DND-41 (cell line): ENCODE measurements at regions not wholly inside any gene's neighbourhood (a gene's known extent, or its start where the extent isn't known, plus 50 kb on each side); places are given as distances from the start of the nearest gene placed in this dataset.

Experiments used
- ATAC-seq: fragments of 200-7000 bp; cut with Tn5 transposase; 3 replicates; pipeline ENCODE4 v1.9.1; 2021; ENCODE audit warnings: low read depth; ENCODE audit not compliant: insufficient read depth
- DNase-seq: peaks from one replicate; pipeline ENCODE4 v3.0.0-alpha.2; 2020
- H2AFZ ChIP-seq: 2 replicates; pipeline ENCODE4 v1.6.0; 2012; ENCODE audit warnings: low read depth, low read length
- H3K27ac ChIP-seq: 2 replicates; pipeline ENCODE4 v1.5.1; 2012; ENCODE audit warnings: low read length, inconsistent platforms
- H3K27me3 ChIP-seq: fragments of 200-600 bp; sonication (generic); 2 replicates; pipeline ENCODE4 v1.6.0; 2012; ENCODE audit warnings: low read length, mild to moderate bottlenecking, inconsistent platforms; ENCODE audit not compliant: insufficient read depth, poor library complexity
- H3K36me3 ChIP-seq: 2 replicates; pipeline ENCODE4 v1.5.1; 2012; ENCODE audit warnings: low read length, inconsistent platforms; ENCODE audit not compliant: insufficient read depth
- H3K4me1 ChIP-seq: 2 replicates; pipeline ENCODE4 v1.5.1; 2012; ENCODE audit warnings: mild to moderate bottlenecking, low read length; ENCODE audit not compliant: insufficient read depth
- H3K4me2 ChIP-seq: 2 replicates; pipeline ENCODE4 v1.6.0; 2012; ENCODE audit warnings: mild to moderate bottlenecking, moderate library complexity, low read length, inconsistent platforms; ENCODE audit not compliant: insufficient read depth
- H3K4me3 ChIP-seq, 2 experiments: fragments of 200-600 bp in 1 of 2; shearing (Covaris generic) in 1 of 2; 2 replicates each; pipeline ENCODE4 v1.5.1; 2012 to 2016; ENCODE audit warnings: inconsistent platforms in 2 of 2, low read length in 2 of 2, mild to moderate bottlenecking in 2 of 2, low read depth in 1 of 2, moderate library complexity in 1 of 2
- H3K79me2 ChIP-seq: 2 replicates; pipeline ENCODE4 v1.6.0; 2012; ENCODE audit warnings: low read length, inconsistent platforms; ENCODE audit not compliant: insufficient read depth
- H3K9ac ChIP-seq: 2 replicates; pipeline ENCODE4 v1.6.0; 2012; ENCODE audit warnings: low read depth, mild to moderate bottlenecking, inconsistent platforms, low read length, moderate library complexity
- H3K9me3 ChIP-seq: 2 replicates; pipeline ENCODE4 v1.5.1; 2012; ENCODE audit warnings: low read length, moderate library complexity, mild to moderate bottlenecking, inconsistent platforms; ENCODE audit not compliant: insufficient read depth, severe bottlenecking
- H4K20me1 ChIP-seq: 2 replicates; pipeline ENCODE4 v1.6.0; 2012; ENCODE audit warnings: low read length; ENCODE audit not compliant: insufficient read depth
- CTCF ChIP-seq: IDR thresholded peaks from 2 replicates; pipeline ENCODE4 v1.5.1; 2012; ENCODE audit warnings: borderline replicate concordance, low read length, moderate library complexity, mild to moderate bottlenecking; ENCODE audit not compliant: poor library complexity, severe bottlenecking; ENCODE audit errors: extremely low read depth
- EZH2 ChIP-seq: IDR thresholded peaks from 3 replicates; pipeline ENCODE4 v1.6.1; 2012; ENCODE audit warnings: borderline replicate concordance, low read depth, mild to moderate bottlenecking, moderate library complexity, low read length, inconsistent platforms; ENCODE audit not compliant: severe bottlenecking

- H3K4me1 ChIP-seq = no peaks in the 10 kb centered on the region
- TF ChIP-seq EZH2 (no peak), CTCF (no peak)
- H3K9me3 ChIP-seq = peaks cover 4% of the 10 kb centered on the region
- no peaks in the 10 kb centered on the region for H3K36me3 ChIP-seq
- H3K27me3 ChIP-seq = no peaks in the 10 kb centered on the region
- H3K4me3 ChIP-seq = no peak overlapping the region
- no peak overlapping the region for H3K9ac ChIP-seq
- ATAC-seq (no peak), DNase-seq (no peak)
- H3K4me2 ChIP-seq = no peak overlapping the region
- H4K20me1 ChIP-seq = no peaks in the 10 kb centered on the region
- no peak overlapping the region for H3K27ac ChIP-seq
- H2AFZ ChIP-seq = no peak overlapping the region
- no peaks in the 10 kb centered on the region for H3K79me2 ChIP-seq
These were observed 178.8 kb upstream of the CDH10 start for GRCh38 chr5:24823625-24824024.

DNA sequence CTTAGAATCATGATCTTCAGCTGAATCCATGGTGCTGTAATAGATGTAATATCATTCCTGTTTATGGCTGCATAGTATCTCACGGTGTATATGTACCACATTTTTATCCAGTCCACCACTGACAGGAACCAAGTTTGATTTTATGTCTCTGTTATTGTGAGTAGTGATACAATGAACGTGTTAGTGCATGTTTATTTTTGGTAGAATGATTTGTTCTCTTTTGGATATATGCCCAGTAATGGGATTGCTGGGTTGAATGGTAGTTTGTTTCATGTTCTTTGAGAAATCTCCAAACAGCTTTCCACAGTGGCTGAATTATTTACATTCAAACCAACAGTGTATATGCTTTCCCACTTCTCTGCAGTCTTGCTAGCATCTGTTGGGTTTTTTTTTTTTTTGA lies 175.1 kb upstream of the CDH10 start:
- no peak overlapping the region for H2AFZ ChIP-seq
- no peak overlapping the region for H3K4me3 ChIP-seq
- TF ChIP-seq CTCF (no peak), EZH2 (no peak)
- ATAC-seq = no peak
- no peaks in the 10 kb centered on the region for H3K79me2 ChIP-seq
- no peak overlapping the region for H3K4me2 ChIP-seq
- peaks cover 4% of the 10 kb centered on the region for H3K9me3 ChIP-seq
- no peaks in the 10 kb centered on the region for H3K36me3 ChIP-seq
- H3K27me3 ChIP-seq = no peaks in the 10 kb centered on the region
- no peak for DNase-seq
- H3K9ac ChIP-seq = no peak overlapping the region
- no peak overlapping the region for H3K27ac ChIP-seq
- H4K20me1 ChIP-seq = no peaks in the 10 kb centered on the region
- H3K4me1 ChIP-seq = no peaks in the 10 kb centered on the region

DNA sequence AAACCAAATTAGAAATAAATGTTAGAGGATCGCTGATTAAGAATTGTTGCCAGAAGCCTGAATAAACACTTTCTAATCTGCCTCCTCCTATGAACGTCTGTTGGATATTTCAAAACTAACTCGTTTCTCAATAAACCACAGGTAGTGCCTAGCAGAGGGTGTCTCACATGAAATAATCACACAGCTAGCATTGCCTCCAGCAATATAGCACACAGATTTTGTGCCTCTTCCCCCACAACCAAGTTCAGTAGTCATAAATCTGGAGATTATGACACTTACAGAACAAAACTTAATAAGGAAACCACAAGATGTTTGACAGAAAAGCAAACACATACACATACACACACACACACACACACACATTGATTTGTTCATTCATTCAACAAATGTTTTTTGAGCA lies 173.2 kb upstream of the CDH10 start:
- Histone ChIP-seq H3K4me3 (no peak overlapping the region), H3K4me1 (no peaks in the 10 kb centered on the region), H2AFZ (no peak overlapping the region), H4K20me1 (no peaks in the 10 kb centered on the region), H3K27ac (no peak overlapping the region), H3K9ac (no peak overlapping the region), H3K9me3 (no peaks in the 10 kb centered on the region), H3K27me3 (no peaks in the 10 kb centered on the region), H3K4me2 (no peak overlapping the region), H3K79me2 (no peaks in the 10 kb centered on the region), H3K36me3 (no peaks in the 10 kb centered on the region)
- DNase-seq (no peak), ATAC-seq (no peak)
- no peak for TF ChIP-seq EZH2
- TF ChIP-seq CTCF = no peak

- no peak overlapping the region for H3K4me3 ChIP-seq
- H3K79me2 ChIP-seq = no peaks in the 10 kb centered on the region
- no peaks in the 10 kb centered on the region for H3K4me1 ChIP-seq
- H4K20me1 ChIP-seq = no peaks in the 10 kb centered on the region
- DNase-seq (no peak), ATAC-seq (no peak)
- H3K27ac ChIP-seq = no peak overlapping the region
- H3K27me3 ChIP-seq = no peaks in the 10 kb centered on the region
- no peaks in the 10 kb centered on the region for H3K9me3 ChIP-seq
- no peak overlapping the region for H3K9ac ChIP-seq
- TF ChIP-seq CTCF (no peak), EZH2 (no peak)
- no peak overlapping the region for H3K4me2 ChIP-seq
- no peaks in the 10 kb centered on the region for H3K36me3 ChIP-seq
- no peak overlapping the region for H2AFZ ChIP-seq
These were observed 171.4 kb upstream of the CDH10 start for GRCh38 chr5:24816206-24816605.
